ENCODE measurements at regions not wholly inside any gene's neighbourhood (a gene's known extent, or its start where the extent isn't known, plus 50 kb on each side); places are given as distances from the start of the nearest gene placed in this dataset.

GRCh38 chr14:106378191-106378590, 851.8 kb downstream of the TMEM121 start:
- TF ChIP-seq POLR2A (IDR thresholded peaks at IDR 0.05) = no peak
- no peak for TF ChIP-seq CTCF (IDR thresholded peaks at IDR 0.05)
